ENCODE measurements at regions not wholly inside any gene's neighbourhood (a gene's known extent, or its start where the extent isn't known, plus 50 kb on each side); places are given as distances from the start of the nearest gene placed in this dataset.

DNA sequence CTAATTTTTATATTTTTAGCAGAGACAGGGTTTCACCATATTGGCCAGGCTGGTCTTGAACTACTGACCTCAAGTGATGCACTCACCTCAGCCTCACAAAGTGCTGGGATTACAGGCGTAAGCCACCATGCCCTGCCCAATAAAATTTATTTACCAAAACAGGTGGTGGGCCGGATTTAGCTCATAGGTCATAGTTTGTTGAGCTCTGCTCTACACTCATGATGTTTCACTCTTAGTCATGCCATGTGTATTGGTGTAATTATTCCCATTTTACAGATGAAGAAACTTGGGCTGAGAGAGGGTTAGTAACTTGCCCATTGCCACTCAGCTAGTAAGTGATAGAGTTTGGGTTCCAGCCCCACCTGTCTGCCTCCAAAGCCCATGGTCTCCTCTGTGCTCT lies 93.1 kb upstream of the WWC1 start:
- TF ChIP-seq, protein P1, sequence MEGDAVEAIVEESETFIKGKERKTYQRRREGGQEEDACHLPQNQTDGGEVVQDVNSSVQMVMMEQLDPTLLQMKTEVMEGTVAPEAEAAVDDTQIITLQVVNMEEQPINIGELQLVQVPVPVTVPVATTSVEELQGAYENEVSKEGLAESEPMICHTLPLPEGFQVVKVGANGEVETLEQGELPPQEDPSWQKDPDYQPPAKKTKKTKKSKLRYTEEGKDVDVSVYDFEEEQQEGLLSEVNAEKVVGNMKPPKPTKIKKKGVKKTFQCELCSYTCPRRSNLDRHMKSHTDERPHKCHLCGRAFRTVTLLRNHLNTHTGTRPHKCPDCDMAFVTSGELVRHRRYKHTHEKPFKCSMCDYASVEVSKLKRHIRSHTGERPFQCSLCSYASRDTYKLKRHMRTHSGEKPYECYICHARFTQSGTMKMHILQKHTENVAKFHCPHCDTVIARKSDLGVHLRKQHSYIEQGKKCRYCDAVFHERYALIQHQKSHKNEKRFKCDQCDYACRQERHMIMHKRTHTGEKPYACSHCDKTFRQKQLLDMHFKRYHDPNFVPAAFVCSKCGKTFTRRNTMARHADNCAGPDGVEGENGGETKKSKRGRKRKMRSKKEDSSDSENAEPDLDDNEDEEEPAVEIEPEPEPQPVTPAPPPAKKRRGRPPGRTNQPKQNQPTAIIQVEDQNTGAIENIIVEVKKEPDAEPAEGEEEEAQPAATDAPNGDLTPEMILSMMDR (IDR thresholded peaks at IDR 0.05): no peak
- TF ChIP-seq POLR2A (IDR thresholded peaks at IDR 0.05): no peak
